Karpas-422 (cell line): ENCODE measurements at regions not wholly inside any gene's neighbourhood (a gene's known extent, or its start where the extent isn't known, plus 50 kb on each side); places are given as distances from the start of the nearest gene placed in this dataset.
"Not testable (repeated sequence)": the region's sequence is repeated elsewhere in the genome, so short reads cannot be mapped to it uniquely, and the experiment has no call there.

Experiments
- DNase-seq: peaks from one replicate; pipeline ENCODE4 v3.0.0-alpha.2; 2015
- H2AFZ ChIP-seq: fragments of 200-600 bp; sonication (generic); 2 replicates; pipeline ENCODE4 v1.6.1; 2014; ENCODE audit warnings: antibody characterized with exemption, low read length, mixed read lengths
- H3K27ac ChIP-seq: fragments of 200-600 bp; sonication (generic); 2 replicates; pipeline ENCODE4 v1.5.1; 2014; ENCODE audit warnings: mild to moderate bottlenecking, low read length, moderate library complexity
- H3K27me3 ChIP-seq: fragments of 200-600 bp; sonication (generic); 2 replicates; pipeline ENCODE4 v1.6.1; 2014; ENCODE audit warnings: low read length, mixed read lengths
- H3K36me3 ChIP-seq: fragments of 200-600 bp; sonication (generic); 2 replicates; pipeline ENCODE4 v1.6.1; 2014; ENCODE audit warnings: low read length, mixed read lengths; ENCODE audit not compliant: insufficient read depth
- H3K4me1 ChIP-seq: fragments of 200-600 bp; sonication (generic); 2 replicates; pipeline ENCODE4 v1.6.1; 2014; ENCODE audit warnings: mild to moderate bottlenecking, low read length, mixed read lengths
- H3K4me2 ChIP-seq: fragments of 200-600 bp; sonication (generic); 2 replicates; pipeline ENCODE4 v1.6.1; 2014; ENCODE audit warnings: low read length, low read depth, mild to moderate bottlenecking; ENCODE audit not compliant: poor library complexity, severe bottlenecking
- H3K4me3 ChIP-seq: fragments of 200-600 bp; sonication (generic); 2 replicates; pipeline ENCODE4 v1.5.1; 2014; ENCODE audit warnings: mild to moderate bottlenecking, antibody characterized with exemption, low read length, mixed read lengths
- H3K79me2 ChIP-seq: fragments of 200-600 bp; sonication (generic); 2 replicates; pipeline ENCODE4 v1.6.1; 2014; ENCODE audit warnings: mild to moderate bottlenecking, low read length, mixed read lengths
- H3K9ac ChIP-seq: fragments of 200-600 bp; sonication (generic); 2 replicates; pipeline ENCODE4 v1.6.0; 2014; ENCODE audit warnings: low read length
- H3K9me2 ChIP-seq: fragments of 200-600 bp; sonication (generic), shearing (Covaris generic); replicated peaks from 2 replicates; pipeline ENCODE4 v1.6.0; 2014; ENCODE audit warnings: mild to moderate bottlenecking, low read length, moderate library complexity; ENCODE audit not compliant: insufficient read depth
- H3K9me3 ChIP-seq: fragments of 300-700, 200-600 bp; sonication (generic); 2 replicates; pipeline ENCODE4 v1.6.1; 2014; ENCODE audit warnings: low read length, mixed read lengths
- H4K20me1 ChIP-seq: fragments of 200-600 bp; sonication (generic); 2 replicates; pipeline ENCODE4 v1.6.1; 2014; ENCODE audit warnings: mild to moderate bottlenecking, antibody characterized with exemption, low read length, low read depth; ENCODE audit not compliant: insufficient read depth

- H3K9me3 ChIP-seq, result no peaks in the 10 kb centered on the region
- DNase-seq, result no peak
- H3K9me2 ChIP-seq, result no peaks in the 10 kb centered on the region
- no peak overlapping the region for H3K4me2 ChIP-seq
- H4K20me1 ChIP-seq, result no peaks in the 10 kb centered on the region
- H3K9ac ChIP-seq, result no peak overlapping the region
- H3K27me3 ChIP-seq, result no peaks in the 10 kb centered on the region
- no peak overlapping the region for H2AFZ ChIP-seq
- H3K36me3 ChIP-seq, result no peaks in the 10 kb centered on the region
- H3K4me1 ChIP-seq, result no peaks in the 10 kb centered on the region
- no peaks in the 10 kb centered on the region for H3K79me2 ChIP-seq
- no peak overlapping the region for H3K27ac ChIP-seq
- no peak overlapping the region for H3K4me3 ChIP-seq
Observed at GRCh38 chrX:458631-459061, 71.9 kb upstream of the PPP2R3B start.

- Histone ChIP-seq H4K20me1 (no peaks in the 10 kb centered on the region), H3K4me1 (no peaks in the 10 kb centered on the region), H3K4me3 (no peak overlapping the region), H3K27ac (no peak overlapping the region), H3K79me2 (no peaks in the 10 kb centered on the region), H3K9me3 (no peaks in the 10 kb centered on the region), H3K36me3 (no peaks in the 10 kb centered on the region), H2AFZ (no peak overlapping the region), H3K9ac (no peak overlapping the region), H3K27me3 (no peaks in the 10 kb centered on the region), H3K4me2 (no peak overlapping the region), H3K9me2 (no peaks in the 10 kb centered on the region)
- no peak for DNase-seq
Observed at GRCh38 chrX:459611-460010, 72.9 kb upstream of the PPP2R3B start.

DNA sequence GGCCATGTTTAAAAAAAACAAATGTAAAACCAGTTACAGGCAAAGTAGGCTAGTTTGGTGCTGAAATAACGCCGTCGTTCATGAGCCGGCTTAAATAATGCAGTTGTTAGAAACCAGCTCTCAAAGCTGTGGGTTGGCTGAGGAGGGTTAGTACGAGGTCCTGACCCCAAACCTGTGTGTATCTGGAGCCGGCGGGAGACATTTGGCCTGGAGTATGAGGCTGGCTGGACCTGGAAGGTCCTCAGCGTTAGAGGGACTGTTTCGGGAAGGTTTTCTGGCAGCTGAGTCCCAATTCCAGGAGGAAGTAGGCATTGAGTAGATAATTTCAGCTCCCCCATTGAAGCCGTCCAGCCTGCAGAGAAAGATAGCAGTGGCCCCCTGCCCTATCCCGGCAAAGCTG lies 73.4 kb upstream of the PPP2R3B start:
- H4K20me1 ChIP-seq, result no peaks in the 10 kb centered on the region

DNA sequence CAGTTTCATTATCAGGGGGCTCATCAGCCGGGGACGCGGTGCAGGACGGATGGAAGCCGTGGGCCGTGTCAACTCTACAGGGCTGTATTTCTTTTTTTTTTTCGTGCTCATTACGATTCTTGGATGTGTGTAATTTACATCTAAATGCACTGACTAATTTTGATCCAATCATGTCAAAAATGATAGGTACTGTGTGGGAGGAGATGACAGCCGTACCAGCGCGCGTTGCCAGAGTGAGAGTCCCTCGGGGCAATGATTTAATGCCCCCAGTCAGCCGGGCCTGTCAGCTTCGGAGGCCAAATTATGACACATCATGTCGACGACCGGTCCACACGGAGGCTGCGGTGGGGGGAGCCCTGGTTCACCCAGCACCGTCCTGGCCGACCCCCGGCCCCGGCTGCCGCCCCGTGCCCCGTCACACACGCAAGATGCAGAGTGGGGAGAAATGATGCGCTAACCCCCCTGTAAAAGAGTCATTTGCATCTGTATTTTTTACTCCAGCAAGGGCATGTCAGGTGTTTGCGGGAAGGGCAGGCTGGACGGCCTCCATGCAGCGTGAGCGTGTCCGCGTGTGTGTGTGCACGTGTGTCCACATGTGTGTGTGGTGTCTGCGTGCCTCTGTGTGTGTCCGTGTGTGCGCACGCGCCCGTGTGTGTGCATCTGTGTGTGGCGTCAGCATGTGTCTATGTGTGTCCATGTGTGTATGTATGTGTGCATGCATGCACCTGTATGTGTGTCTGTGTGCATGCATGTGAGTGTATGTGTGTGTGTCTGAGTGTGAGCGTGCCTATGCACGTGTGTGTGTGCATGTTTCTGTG lies 74.3 kb upstream of the PPP2R3B start:
- DNase-seq, result no peak
- Histone ChIP-seq H3K79me2 (no peaks in the 10 kb centered on the region), H3K27ac (no peak overlapping the region), H3K9ac (no peak overlapping the region), H3K27me3 (no peaks in the 10 kb centered on the region), H3K4me2 (no peak overlapping the region), H3K9me3 (no peaks in the 10 kb centered on the region), H3K36me3 (no peaks in the 10 kb centered on the region), H3K4me1 (no peaks in the 10 kb centered on the region), H3K4me3 (no peak overlapping the region), H2AFZ (no peak overlapping the region), H4K20me1 (no peaks in the 10 kb centered on the region), H3K9me2 (no peaks in the 10 kb centered on the region)

More for the DNA sequence above, 73.4 kb upstream of the PPP2R3B start:
- Histone ChIP-seq H3K9me3 (no peaks in the 10 kb centered on the region), H3K4me1 (no peaks in the 10 kb centered on the region), H3K9ac (no peak overlapping the region), H2AFZ (no peak overlapping the region), H3K27ac (no peak overlapping the region), H3K9me2 (no peaks in the 10 kb centered on the region), H3K4me3 (no peak overlapping the region), H3K36me3 (no peaks in the 10 kb centered on the region), H3K79me2 (no peaks in the 10 kb centered on the region), H3K27me3 (no peaks in the 10 kb centered on the region), H3K4me2 (no peak overlapping the region)
- no peak for DNase-seq

GRCh38 chrX:462853-463252 lies 76.1 kb upstream of the PPP2R3B start:
- Histone ChIP-seq H3K9me2 (no peaks in the 10 kb centered on the region), H3K27ac (no peak overlapping the region), H3K4me2 (no peak overlapping the region), H4K20me1 (no peaks in the 10 kb centered on the region), H3K4me1 (no peaks in the 10 kb centered on the region), H3K27me3 (no peaks in the 10 kb centered on the region), H3K36me3 (no peaks in the 10 kb centered on the region), H3K9ac (no peak overlapping the region), H3K9me3 (no peaks in the 10 kb centered on the region), H3K79me2 (no peaks in the 10 kb centered on the region), H2AFZ (no peak overlapping the region), H3K4me3 (no peak overlapping the region)
- DNase-seq, result no peak

GRCh38 chrX:465418-466215 lies 78.9 kb upstream of the PPP2R3B start:
- Histone ChIP-seq H3K36me3 (no peaks in the 10 kb centered on the region), H3K9me2 (no peaks in the 10 kb centered on the region)

DNA sequence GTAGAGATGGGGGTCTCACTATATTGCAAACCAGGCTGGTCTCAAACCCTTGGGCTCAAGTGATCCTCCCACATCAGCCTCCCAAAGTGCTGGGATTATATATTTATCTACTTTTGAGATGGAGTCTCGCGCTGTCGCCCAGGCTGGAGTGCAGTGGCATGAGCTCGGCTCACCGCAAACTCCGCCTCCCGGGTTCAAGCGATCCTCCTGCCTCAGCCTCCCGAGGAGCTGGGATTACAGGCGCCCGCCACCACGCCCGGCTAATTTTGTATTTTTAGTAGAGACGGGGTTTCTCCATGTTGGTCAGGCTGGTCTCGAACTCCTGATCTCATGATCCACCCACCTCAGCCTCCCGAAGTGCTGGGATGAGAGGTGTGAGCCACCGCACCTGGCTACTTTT lies 80.1 kb upstream of the PPP2R3B start:
- not testable (repeated sequence) for H3K4me3 ChIP-seq, H3K79me2 ChIP-seq, H2AFZ ChIP-seq, H3K4me1 ChIP-seq, H4K20me1 ChIP-seq, H3K9me2 ChIP-seq, H3K27me3 ChIP-seq, DNase-seq, H3K9me3 ChIP-seq, H3K27ac ChIP-seq, H3K4me2 ChIP-seq, H3K36me3 ChIP-seq, H3K9ac ChIP-seq

More at GRCh38 chrX:465418-466215, 78.9 kb upstream of the PPP2R3B start:
- Histone ChIP-seq H3K27me3 (no peaks in the 10 kb centered on the region), H3K4me3 (no peak overlapping the region), H3K27ac (no peak overlapping the region), H3K9me3 (no peaks in the 10 kb centered on the region), H3K4me2 (no peak overlapping the region), H3K79me2 (no peaks in the 10 kb centered on the region), H4K20me1 (no peaks in the 10 kb centered on the region), H3K4me1 (no peaks in the 10 kb centered on the region), H2AFZ (no peak overlapping the region), H3K9ac (no peak overlapping the region)
- no peak for DNase-seq

DNA sequence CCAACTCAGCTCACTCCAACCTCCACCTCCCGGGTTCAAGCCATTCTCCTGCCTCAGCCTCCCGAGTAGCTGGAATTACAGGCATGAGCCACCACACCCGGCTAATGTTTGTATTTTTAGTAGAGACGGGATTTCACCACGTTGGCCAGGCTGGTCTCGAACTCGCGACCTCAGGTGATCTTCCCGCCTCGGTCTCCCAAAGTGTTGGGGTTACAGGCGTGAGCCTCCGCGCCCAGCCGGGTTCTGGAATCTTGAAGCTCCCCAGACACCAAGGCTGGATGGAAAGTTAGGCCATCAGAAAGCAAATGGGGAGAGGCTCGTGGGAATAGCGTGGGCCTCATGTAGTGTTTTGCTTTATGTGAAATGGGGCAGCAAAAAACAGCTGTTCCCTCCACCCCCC lies 81.0 kb upstream of the PPP2R3B start:
- H3K9ac ChIP-seq, H3K9me3 ChIP-seq, H3K27ac ChIP-seq: not testable (repeated sequence)

More for the DNA sequence above, 81.0 kb upstream of the PPP2R3B start:
- H3K36me3 ChIP-seq, H2AFZ ChIP-seq, DNase-seq, H3K27me3 ChIP-seq, H3K4me1 ChIP-seq, H3K9me2 ChIP-seq, H4K20me1 ChIP-seq, H3K4me2 ChIP-seq, H3K79me2 ChIP-seq, H3K4me3 ChIP-seq: not testable (repeated sequence)
